Transverse colon (tissue), 4 donors: ENCODE measurements at regions not wholly inside any gene's neighbourhood (a gene's known extent, or its start where the extent isn't known, plus 50 kb on each side); places are given as distances from the start of the nearest gene placed in this dataset.

ENCODE experiments used
- DNase-seq: peaks from one replicate; pipeline ENCODE4 v3.0.0-alpha.2; 2019
- H3K27ac ChIP-seq, 4 donors: fragments of 200-600 bp; sonication (generic); 2 replicates each; pipeline ENCODE4 v1.5.1; 2016 to 2018; ENCODE audit warnings: inconsistent platforms in 4 of 4
- H3K27me3 ChIP-seq: fragments of 200-600 bp; sonication (generic); 2 replicates; pipeline ENCODE4 v1.5.1; 2017; ENCODE audit warnings: inconsistent platforms
- H3K36me3 ChIP-seq, 4 donors: fragments of 200-600 bp; sonication (generic); 2 replicates each; pipeline ENCODE4 v1.5.1; 2017 to 2019; ENCODE audit warnings: inconsistent platforms in 4 of 4
- H3K4me1 ChIP-seq, 4 donors: fragments of 200-600 bp; sonication (generic); 2 replicates each; pipeline ENCODE4 v1.5.1; 2017 to 2020; ENCODE audit warnings: inconsistent platforms in 4 of 4
- H3K4me3 ChIP-seq, 4 donors: fragments of 200-600 bp; sonication (generic); 1 replicate in 1 of 4; 2 replicates in 3 of 4; pipeline versions ENCODE4 v1.5.1 to v1.6.1; 2017 to 2019; ENCODE audit warnings: inconsistent platforms in 4 of 4
- H3K9me3 ChIP-seq, 2 donors: fragments of 200-600 bp; sonication (generic); 2 replicates each; pipeline ENCODE4 v1.5.1; 2017 to 2019; ENCODE audit warnings: inconsistent platforms in 2 of 2
- CTCF ChIP-seq, 5 experiments: fragments of 200-600 bp in 3 of 5; fragments of 450-650 bp in 2 of 5; sonication (generic) in 3 of 5; IDR thresholded peaks; 1 replicate in 2 of 5; 2 replicates in 3 of 5; pipeline ENCODE4 v1.5.1; 2016 to 2017; ENCODE audit warnings: antibody characterized with exemption in 5 of 5, inconsistent platforms in 3 of 5, mild to moderate bottlenecking in 2 of 5, moderate library complexity in 1 of 5
- EP300 ChIP-seq: sonication (generic); formaldehyde crosslinking; IDR thresholded peaks from one replicate; pipeline ENCODE4 v1.6.1; 2017; ENCODE audit warnings: antibody characterized with exemption, low read depth
- POLR2A ChIP-seq: fragments of 450-650 bp; IDR thresholded peaks from one replicate; pipeline ENCODE4 v1.6.1; 2016; ENCODE audit warnings: antibody characterized with exemption, mild to moderate bottlenecking, moderate library complexity
- POLR2AphosphoS5 ChIP-seq, 3 donors: sonication (generic); formaldehyde crosslinking; IDR thresholded peaks; one replicate each; pipeline ENCODE4 v1.6.1; 2016; ENCODE audit warnings: antibody characterized with exemption in 3 of 3
- WGBS, 2 donors: methylation state at CpG; one replicate each; pipeline ENCODE4 v1.1.5; 2018; ENCODE audit warnings: low coverage in 1 of 2; 5-methylcytosine and 5-hydroxymethylcytosine counted together
- in situ Hi-C, 4 donors: fragments of 200-750 bp; cut with MboI; loops; one replicate each; pipeline versions ENCODE4 v1.15.0 to v1.15.1; 2017; ENCODE audit warnings: low sequenced_read_pairs in 3 of 4, low pct_ligation_motif_present in 1 of 4, low pct_unique_long_range_greater_than_20kb in 1 of 4
- intact Hi-C: fragments of 100-400 bp; cut with DNase I; formaldehyde crosslinking; loops from one replicate; pipeline ENCODE4 v1.15.1; 2023; ENCODE audit warnings: low total_unique reads

- intact Hi-C loops = no loop called here
- in situ Hi-C loops = no loop called here
- H3K9me3 ChIP-seq = no peaks in the 10 kb centered on the region
- H3K36me3 ChIP-seq = no peaks in the 10 kb centered on the region
- H3K4me3 ChIP-seq = no peak overlapping the region
- H3K27ac ChIP-seq = no peak overlapping the region
- TF ChIP-seq POLR2A (no peak), CTCF (IDR thresholded peaks at IDR 0.05) (no peak), POLR2AphosphoS5 (IDR thresholded peaks at IDR 0.05) (no peak), EP300 (no peak)
- no peaks in the 10 kb centered on the region for H3K4me1 ChIP-seq
- no peak for DNase-seq
- H3K27me3 ChIP-seq = no peaks in the 10 kb centered on the region
- 82 to 93% methylated on average over 1 of the region's 1 CpG for WGBS, 2 donors
Observed at GRCh38 chr7:81637534-81637933, 132.3 kb downstream of the HGF start.

- no peaks in the 10 kb centered on the region for H3K9me3 ChIP-seq
- no peaks in the 10 kb centered on the region for H3K27me3 ChIP-seq
- H3K36me3 ChIP-seq = no peaks in the 10 kb centered on the region
- H3K4me3 ChIP-seq = no peak overlapping the region
- TF ChIP-seq CTCF (IDR thresholded peaks at IDR 0.05) (no peak), POLR2A (no peak), EP300 (no peak), POLR2AphosphoS5 (IDR thresholded peaks at IDR 0.05) (no peak)
- no peaks in the 10 kb centered on the region for H3K4me1 ChIP-seq
- intact Hi-C loops = no loop called here
- DNase-seq = no peak
- in situ Hi-C loops = no loop called here
- 94 to 100% methylated on average over 1 of the region's 1 CpG for WGBS, 2 donors
- H3K27ac ChIP-seq = no peak overlapping the region
Observed at GRCh38 chr7:81632418-81632817, 137.4 kb downstream of the HGF start.

- intact Hi-C loops (no loop called here), in situ Hi-C loops (no loop called here)
- 79 to 100% methylated on average over 1 of the region's 1 CpG for WGBS, 2 donors
- H3K27ac ChIP-seq = no peak overlapping the region
- no peaks in the 10 kb centered on the region for H3K36me3 ChIP-seq
- H3K27me3 ChIP-seq = no peaks in the 10 kb centered on the region
- no peaks in the 10 kb centered on the region for H3K4me1 ChIP-seq
- no peak for DNase-seq
- H3K4me3 ChIP-seq = no peak overlapping the region
- TF ChIP-seq CTCF (IDR thresholded peaks at IDR 0.05) = no peak
- no peak for TF ChIP-seq POLR2A
- TF ChIP-seq EP300 = no peak
- no peak for TF ChIP-seq POLR2AphosphoS5 (IDR thresholded peaks at IDR 0.05)
- no peaks in the 10 kb centered on the region for H3K9me3 ChIP-seq
Observed at GRCh38 chr7:81630600-81630999, 139.2 kb downstream of the HGF start.

- Histone ChIP-seq H3K36me3 (no peaks in the 10 kb centered on the region), H3K4me1 (no peaks in the 10 kb centered on the region), H3K9me3 (no peaks in the 10 kb centered on the region), H3K27me3 (no peaks in the 10 kb centered on the region), H3K4me3 (no peak overlapping the region), H3K27ac (no peak overlapping the region)
- intact Hi-C loops (no loop called here), in situ Hi-C loops (no loop called here)
- 93 to 95% methylated on average over 2 of the region's 2 CpGs for WGBS, 2 donors
- DNase-seq = no peak
- TF ChIP-seq POLR2A = no peak
- no peak for TF ChIP-seq EP300
- no peak for TF ChIP-seq CTCF (IDR thresholded peaks at IDR 0.05)
- no peak for TF ChIP-seq POLR2AphosphoS5 (IDR thresholded peaks at IDR 0.05)
Observed at GRCh38 chr7:81629702-81630101, 140.1 kb downstream of the HGF start.
